HCT116 (cell line): ENCODE measurements at regions not wholly inside any gene's neighbourhood (a gene's known extent, or its start where the extent isn't known, plus 50 kb on each side); places are given as distances from the start of the nearest gene placed in this dataset.

Experiments
- EZH2 ChIP-seq: fragments of 200-600 bp; sonication (generic); IDR thresholded peaks from 2 replicates; pipeline ENCODE4 v1.6.1; 2017; ENCODE audit warnings: antibody characterized with exemption, mixed run types
- POLR2A ChIP-seq: IDR thresholded peaks from 2 replicates; pipeline ENCODE4 v1.7.0; 2011; ENCODE audit warnings: borderline replicate concordance; ENCODE audit not compliant: insufficient read depth, insufficient read length; ENCODE audit errors: extremely low read depth
- YY1 ChIP-seq: IDR thresholded peaks from 2 replicates; pipeline ENCODE4 v1.6.1; 2011; ENCODE audit warnings: low read length, low read depth, moderate library complexity, mild to moderate bottlenecking; ENCODE audit not compliant: insufficient replicate concordance; ENCODE audit errors: extremely low read depth
- TF ChIP-seq, protein P1 (sequence below), 3 experiments: fragments of 200-600 bp in 1 of 3; sonication (generic) in 1 of 3; IDR thresholded peaks in 2 of 3; conservative IDR thresholded peaks in 1 of 3; 2 replicates each; pipeline ENCODE4 v1.5.1; 2012 to 2017; ENCODE audit warnings: low read depth in 2 of 3, low read length in 2 of 3, antibody characterized with exemption in 1 of 3, borderline replicate concordance in 1 of 3, control low read depth in 1 of 3, mild to moderate bottlenecking in 1 of 3, mixed read lengths in 1 of 3, mixed run types in 1 of 3, moderate library complexity in 1 of 3; ENCODE audit not compliant: insufficient read depth in 1 of 3

DNA sequence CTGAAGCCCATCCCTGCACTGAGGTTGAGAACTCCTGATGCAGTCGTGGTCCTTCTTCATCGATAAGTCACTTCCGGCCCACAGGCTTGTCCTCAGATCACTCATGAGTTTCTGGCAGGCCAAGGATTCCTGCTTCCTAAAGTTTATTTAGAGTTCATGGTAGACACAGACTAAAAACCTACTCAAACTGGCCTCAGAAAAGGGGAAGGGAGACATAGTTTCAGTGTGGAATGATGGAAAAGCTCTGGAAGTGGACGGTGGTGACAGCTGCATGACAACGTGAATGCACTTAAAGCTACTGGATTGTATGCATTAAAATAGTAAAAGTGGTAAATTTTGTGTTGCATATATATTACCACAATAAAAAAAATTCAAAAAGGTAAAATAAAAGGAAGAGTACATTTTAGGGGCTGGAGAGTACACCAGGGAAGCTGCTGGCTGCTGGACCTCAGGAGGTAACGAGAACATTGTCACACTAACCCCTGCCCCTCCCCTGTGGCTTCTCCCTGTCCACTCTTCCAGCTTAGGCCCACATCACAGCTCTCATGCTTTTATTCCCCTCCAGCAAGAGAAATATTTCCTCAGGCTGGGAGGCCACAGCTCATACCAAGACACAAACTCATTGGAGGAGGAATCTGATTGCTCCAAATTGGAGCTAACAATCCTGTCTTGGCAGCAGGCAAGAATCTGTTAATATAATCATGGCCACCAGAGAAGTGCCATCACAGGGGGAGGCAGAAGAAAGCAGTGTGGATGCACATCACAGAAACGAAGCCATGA, 741.0 kb downstream of the UQCRFS1 start:
- no peak for TF ChIP-seq EZH2
- TF ChIP-seq, protein P1, sequence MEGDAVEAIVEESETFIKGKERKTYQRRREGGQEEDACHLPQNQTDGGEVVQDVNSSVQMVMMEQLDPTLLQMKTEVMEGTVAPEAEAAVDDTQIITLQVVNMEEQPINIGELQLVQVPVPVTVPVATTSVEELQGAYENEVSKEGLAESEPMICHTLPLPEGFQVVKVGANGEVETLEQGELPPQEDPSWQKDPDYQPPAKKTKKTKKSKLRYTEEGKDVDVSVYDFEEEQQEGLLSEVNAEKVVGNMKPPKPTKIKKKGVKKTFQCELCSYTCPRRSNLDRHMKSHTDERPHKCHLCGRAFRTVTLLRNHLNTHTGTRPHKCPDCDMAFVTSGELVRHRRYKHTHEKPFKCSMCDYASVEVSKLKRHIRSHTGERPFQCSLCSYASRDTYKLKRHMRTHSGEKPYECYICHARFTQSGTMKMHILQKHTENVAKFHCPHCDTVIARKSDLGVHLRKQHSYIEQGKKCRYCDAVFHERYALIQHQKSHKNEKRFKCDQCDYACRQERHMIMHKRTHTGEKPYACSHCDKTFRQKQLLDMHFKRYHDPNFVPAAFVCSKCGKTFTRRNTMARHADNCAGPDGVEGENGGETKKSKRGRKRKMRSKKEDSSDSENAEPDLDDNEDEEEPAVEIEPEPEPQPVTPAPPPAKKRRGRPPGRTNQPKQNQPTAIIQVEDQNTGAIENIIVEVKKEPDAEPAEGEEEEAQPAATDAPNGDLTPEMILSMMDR (IDR thresholded peaks at IDR 0.05 in 2 of 3, conservative IDR thresholded peaks at IDR 0.05 in 1 of 3; ENCODE audit: borderline replicate concordance in 1 of 3, insufficient read depth in 1 of 3, low read depth in 2 of 3, low read length in 2 of 3): no peak
- TF ChIP-seq YY1: no peak
- no peak for TF ChIP-seq POLR2A
